HG03066 (cell line): ENCODE measurements at regions not wholly inside any gene's neighbourhood (a gene's known extent, or its start where the extent isn't known, plus 50 kb on each side); places are given as distances from the start of the nearest gene placed in this dataset.

Experiments
- ATAC-seq: cut with Tn5 transposase; IDR thresholded peaks from one replicate; pipeline ENCODE4 v1.9.1; 2021; ENCODE audit warnings: low read depth; ENCODE audit not compliant: unreplicated experiment

DNA sequence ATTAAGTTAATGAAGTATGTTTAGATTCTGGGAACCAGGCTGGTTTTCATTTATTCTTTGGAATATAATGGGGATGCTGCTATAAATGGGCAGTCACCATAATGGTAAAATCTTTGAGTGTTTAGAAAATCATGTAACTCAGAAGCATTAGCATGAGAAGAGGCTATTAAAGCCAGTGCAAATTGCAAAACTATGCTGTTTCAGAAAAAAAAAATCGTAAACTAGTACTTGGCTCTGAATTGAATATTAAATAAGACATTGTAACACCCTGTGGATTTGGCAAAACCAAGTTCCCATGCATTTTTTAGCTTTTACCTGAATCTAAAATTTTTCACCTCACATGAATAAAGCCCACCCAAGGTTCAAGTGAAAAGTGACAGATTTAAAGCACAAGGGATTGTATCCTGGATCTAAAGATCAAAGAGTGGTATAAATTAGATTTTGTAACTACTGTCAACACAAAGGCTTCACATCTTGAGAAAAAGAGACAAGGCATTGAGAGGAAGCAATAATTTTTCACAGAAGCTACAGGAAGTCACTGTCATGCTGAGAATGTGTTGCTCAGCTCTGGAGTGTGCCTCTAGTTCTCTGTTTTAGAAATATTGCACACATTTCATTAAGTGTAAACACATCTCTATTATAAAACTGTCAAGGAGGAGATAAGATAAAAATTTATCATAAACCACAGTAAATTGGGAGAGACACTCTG, 142.2 kb downstream of the ABCA8 start:
- no peak for ATAC-seq

- ATAC-seq = no peak
Measured at GRCh38 chr17:68809148-68809547, 146.0 kb downstream of the ABCA8 start.

- no peak for ATAC-seq
Measured at GRCh38 chr17:68807998-68808772, 147.0 kb downstream of the ABCA8 start.

- ATAC-seq = no peak
Measured at GRCh38 chr17:68805609-68806008, 149.6 kb downstream of the ABCA8 start.

DNA sequence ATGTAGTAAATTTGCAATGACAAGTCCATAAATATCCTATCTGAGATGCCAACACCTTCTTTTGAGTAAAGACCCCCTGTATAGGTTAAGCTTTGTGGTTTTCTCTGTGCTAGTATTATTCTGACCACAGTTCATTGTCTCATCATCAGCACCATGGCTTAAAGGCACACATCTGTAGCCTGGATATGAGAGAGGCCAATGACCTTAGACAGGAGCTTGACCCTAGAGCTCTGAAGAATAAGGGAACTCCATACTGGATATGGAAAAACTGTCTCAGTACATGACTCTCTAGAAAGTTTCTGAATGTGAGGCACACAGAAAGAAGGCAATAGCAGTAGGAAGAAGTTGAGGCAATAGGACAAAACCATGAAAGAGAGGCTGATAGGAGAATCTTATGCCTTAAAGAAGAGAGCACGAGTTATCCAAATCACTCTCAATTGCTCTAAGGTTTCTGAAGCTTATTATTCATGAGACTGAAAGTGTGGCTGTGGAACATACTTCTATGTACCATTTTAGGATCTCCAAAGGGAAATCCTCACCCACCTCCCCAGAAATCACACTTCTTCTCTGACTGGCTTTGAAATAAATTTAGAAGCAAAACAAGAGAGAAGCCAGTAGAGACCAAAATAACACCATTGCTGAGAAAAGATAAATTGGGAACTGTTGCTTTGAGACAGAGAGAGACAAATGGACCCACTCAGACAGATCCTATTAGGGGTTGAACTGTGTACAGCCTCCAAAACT, 150.2 kb downstream of the ABCA8 start:
- no peak for ATAC-seq

DNA sequence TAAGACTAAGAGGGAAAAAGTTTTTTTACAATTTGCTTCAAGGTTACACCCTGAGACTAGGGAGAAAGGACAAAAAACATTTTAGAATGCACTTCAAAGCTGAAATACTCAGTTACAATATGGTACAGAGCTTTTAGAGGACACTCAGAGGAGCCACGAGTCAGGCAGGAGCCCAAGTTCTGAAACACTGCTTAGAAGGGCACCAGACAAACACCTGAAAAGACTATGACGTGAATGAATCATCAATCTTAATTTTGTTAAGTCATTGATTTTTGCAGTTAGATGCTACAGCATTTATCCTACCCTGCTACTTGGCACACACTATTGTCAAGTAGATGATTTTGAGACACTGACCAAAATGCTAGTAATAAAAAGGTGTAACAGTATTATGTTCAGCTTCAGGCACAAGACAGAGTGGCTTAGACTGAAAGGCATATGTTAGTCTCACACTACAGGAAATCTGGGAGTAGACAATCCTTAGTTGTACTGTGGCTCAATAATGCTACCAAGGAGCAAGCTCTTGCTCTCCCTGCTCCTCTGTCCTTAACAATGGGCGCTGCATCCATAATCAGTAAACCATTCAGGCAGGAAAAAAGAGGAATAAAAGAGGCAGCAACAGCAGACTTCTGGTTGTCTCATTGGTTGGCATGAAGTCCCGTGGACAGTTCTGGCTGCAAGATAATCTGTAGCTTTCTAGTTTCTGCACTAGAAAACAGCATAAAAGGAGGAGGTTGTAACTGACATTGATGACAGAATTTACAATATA, 151.8 kb downstream of the ABCA8 start:
- ATAC-seq = no peak

- ATAC-seq = no peak
Measured at GRCh38 chr17:68801335-68802247, 153.6 kb downstream of the ABCA8 start.

- no peak for ATAC-seq
Measured at GRCh38 chr17:68800751-68801150, 154.4 kb downstream of the ABCA8 start.

- ATAC-seq = no peak
Measured at GRCh38 chr17:68794636-68795434, 160.4 kb downstream of the ABCA8 start.

GRCh38 chr17:68792873-68793272, 162.3 kb downstream of the ABCA8 start:
- no peak for ATAC-seq

DNA sequence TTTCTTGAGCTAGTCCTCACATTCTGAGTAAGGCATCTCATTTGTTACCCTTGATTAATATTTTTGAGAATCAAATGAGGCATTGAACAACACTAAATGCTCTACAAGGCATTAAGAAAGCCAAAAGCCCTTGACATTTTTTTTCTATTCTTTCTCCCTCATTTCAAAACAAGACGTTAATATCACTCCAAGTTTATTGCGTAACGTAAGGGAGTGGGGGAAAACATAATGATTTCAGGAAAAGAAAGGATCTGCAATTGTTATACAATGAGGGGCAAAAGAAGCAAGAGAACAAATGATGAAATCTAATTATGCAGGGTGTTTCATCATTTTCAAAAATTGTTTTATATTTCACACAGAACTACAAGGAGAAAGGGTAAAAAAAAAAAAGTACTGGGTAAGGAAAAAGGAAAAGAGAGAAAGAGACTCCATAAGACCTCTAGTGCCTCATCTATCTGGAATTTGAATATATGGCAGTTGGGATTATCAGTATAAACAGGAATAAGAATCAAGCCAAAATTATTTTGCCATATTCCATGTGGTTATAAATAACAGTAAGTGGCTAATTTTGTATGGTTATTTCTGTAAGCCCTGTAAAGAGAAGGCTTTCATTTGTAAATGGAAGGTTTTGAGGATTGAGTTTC, 163.0 kb downstream of the ABCA8 start:
- no peak for ATAC-seq

GRCh38 chr17:68790931-68791330, 164.3 kb downstream of the ABCA8 start:
- ATAC-seq = no peak

DNA sequence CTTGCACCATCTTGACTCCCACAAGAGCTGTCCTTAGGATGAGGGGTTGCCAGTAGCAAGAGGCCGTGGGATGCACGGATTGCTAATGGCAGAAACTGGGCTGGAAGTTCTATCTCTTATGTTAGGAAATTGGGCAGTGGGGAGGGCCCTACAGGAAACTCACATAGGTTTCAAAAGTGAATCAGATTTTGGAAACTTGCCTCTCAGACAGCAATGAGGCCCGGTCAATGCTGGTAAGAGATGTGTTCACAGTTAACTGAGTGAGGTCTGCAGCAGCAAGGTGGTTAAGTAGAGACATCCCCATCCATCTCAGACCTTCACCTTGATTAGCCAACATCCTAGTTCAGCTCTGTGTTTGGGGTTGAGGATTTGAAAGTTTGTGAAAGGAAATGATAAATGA, 164.7 kb downstream of the ABCA8 start:
- no peak for ATAC-seq

- no peak for ATAC-seq
Measured at GRCh38 chr17:68789203-68789962, 165.8 kb downstream of the ABCA8 start.

DNA sequence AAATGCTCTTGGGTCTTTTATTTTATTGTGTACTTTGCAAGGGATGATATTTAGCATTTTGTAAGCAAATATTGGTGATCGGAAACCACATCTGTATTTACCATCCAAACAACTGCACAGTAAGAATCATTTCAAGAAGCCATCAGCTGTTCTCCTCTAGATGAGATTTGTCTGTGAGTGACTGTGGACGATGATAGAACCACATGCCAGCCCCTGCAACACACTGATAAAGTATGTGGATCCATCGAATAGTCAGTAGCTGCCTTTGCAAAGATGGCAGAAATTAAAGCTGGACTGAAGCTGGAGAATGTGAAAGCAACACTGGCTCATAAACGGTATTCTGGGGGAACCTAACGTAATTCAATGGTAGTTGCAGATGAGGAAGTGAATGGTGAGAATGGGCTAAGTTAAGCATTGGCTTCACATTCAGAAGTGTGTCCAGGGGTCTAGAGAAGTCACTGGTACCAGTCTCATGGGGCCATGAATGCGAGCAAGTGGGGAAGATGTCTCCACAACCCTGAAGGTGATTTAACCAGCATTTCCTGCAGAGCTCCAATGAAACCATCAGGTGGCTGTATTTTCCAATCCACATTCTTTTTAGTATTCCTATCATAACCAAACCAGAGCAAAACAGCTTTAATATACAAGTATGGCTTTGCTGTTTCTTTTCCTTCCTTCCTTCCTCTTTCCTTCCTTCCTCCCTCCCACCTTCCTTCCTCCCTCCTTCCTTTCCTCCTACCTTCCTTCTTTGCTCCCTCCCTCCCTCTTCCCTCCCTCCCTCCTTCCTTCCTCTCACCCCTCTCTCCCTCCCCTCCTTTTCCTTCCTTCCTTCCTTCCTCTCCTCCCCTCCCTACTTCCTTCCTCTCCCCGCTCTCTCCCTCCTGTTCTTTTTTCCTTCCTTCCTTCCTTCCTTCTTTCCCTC, 169.4 kb downstream of the ABCA8 start:
- no peak for ATAC-seq

- ATAC-seq = no peak
Measured at GRCh38 chr17:68784431-68784830, 170.8 kb downstream of the ABCA8 start.

DNA sequence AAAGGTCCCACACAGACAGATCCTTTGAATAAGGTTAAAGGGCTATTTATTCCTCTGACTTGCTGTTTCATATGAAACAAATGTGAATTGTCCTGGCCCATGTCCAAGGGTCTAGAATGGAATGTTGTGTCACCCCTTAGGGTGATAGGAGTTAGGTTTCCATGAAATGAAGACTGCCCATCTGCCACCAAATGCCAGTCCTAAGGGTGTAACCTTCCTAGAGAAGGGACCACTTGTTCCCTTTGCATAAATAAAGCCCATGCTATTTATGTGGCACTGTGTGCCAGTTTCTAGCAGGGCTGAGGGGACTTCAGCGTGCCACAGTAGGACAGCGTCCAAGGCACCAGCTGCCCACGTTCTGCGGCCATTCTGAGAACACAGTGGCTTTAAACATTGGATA, 171.3 kb downstream of the ABCA8 start:
- ATAC-seq = no peak
